NCI-H2227 (cell line): ENCODE measurements at regions not wholly inside any gene's neighbourhood (a gene's known extent, or its start where the extent isn't known, plus 50 kb on each side); places are given as distances from the start of the nearest gene placed in this dataset.
A peak's percentile ranks its signal among the peaks of the same experiment; 100 is the strongest.
"Not testable (repeated sequence)": the region's sequence is repeated elsewhere in the genome, so short reads cannot be mapped to it uniquely, and the experiment has no call there.

Experiments used
- DNase-seq: peaks from one replicate; lab custom pipeline; 2025; ENCODE audit not compliant: unreplicated experiment; lab: John Stamatoyannopoulos, UW

DNA sequence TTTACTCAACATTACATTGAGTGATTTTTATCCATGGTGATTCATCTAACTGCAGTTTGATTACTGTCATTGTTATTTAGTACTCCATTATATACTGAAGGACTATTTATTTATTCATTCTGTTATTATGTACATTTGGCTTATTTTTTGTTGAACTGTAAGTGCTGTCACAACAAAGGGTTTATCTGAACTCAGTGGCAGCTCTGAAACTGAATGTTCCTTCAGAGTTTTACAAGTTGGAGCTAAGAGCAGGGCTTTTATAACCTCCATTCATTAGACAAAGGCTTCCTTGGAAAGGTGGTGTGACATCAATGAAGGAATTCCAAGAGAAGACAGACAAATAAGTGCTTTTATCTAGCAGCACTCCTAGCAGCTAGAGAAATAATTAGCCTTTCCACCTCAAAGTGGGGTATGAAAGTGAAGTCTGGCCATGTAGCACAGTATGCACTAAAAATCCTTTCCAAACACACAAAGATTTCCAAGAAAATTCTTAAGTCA, 83.3 kb upstream of the GORAB start:
- DNase-seq, result no peak

DNA sequence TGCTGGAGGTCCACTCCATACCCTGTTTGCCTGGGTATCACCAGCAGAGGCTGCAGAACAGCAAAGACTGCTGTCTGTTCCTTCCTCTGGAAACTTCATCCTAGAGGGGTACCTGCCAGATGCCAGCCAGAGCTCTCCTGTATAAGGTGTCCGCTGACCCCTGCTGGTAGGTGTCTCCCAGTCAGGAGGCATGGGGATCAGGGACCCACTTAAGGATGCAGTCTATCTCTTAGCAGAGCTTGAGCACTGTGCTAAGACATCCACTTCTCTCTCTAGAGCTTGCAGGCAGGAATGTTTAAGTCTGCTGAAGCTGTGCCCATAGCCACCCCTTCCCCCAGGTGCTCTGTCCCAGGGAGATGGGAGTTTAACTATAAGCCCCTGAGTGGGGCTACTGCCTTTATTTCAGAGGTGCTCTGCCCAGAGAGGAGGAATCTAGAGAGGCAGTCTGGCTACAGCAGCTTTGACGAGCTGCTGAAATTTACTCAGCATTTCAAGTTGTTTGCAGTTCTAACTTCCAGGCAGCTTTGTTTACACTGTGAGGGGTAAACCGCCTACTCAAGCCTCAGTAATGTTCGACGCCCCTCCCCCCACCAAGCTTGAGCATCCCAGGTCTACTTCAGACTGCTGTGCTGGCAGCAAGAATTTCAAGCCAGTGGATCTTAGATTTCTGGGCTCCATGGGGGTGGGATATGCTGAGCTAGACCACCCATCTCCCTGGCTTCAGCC, 74.5 kb upstream of the GORAB start:
- DNase-seq, result not testable (repeated sequence)

GRCh38 chr1:170460001-170460400, 72.0 kb upstream of the GORAB start:
- DNase-seq, result no peak

GRCh38 chr1:170460414-170461155, 71.4 kb upstream of the GORAB start:
- peak; percentile 74 for DNase-seq

DNA sequence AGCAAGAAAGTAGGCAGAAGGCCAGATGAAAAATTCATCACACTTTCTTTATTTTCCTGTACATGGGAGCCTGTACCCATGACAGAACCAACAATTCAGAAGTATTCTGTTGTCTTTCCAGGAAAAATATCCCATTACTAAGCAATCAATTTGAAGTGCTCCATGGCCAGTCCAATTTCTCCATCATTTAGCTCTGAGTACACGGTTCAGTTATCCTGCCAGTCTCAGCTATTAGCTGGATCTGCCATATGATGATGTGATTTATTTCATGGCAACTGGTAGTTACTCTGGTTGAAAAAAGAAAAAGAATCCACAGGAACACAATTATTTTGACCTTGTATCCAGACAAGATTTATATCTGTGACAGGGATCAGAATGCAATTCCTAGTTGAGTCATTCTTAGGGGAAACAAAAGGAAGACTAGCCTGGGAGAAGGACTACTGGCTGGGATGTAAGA, 70.6 kb upstream of the GORAB start:
- peak; percentile 87 for DNase-seq

GRCh38 chr1:170461762-170462384, 70.1 kb upstream of the GORAB start:
- DNase-seq, result no peak

- DNase-seq, result no peak
These were observed 61.8 kb upstream of the GORAB start for GRCh38 chr1:170470121-170470520.

GRCh38 chr1:170471398-170472053, 60.4 kb upstream of the GORAB start:
- DNase-seq, result no peak

GRCh38 chr1:170481000-170481399, 51.0 kb upstream of the GORAB start:
- no peak for DNase-seq
